Gastroesophageal sphincter (tissue), 2 donors: ENCODE measurements at regions not wholly inside any gene's neighbourhood (a gene's known extent, or its start where the extent isn't known, plus 50 kb on each side); places are given as distances from the start of the nearest gene placed in this dataset.

ENCODE experiments used
- EP300 ChIP-seq: sonication (generic); formaldehyde crosslinking; IDR thresholded peaks from one replicate; pipeline ENCODE4 v1.6.1; 2017; ENCODE audit warnings: antibody characterized with exemption, mild to moderate bottlenecking
- POLR2AphosphoS5 ChIP-seq: sonication (generic); formaldehyde crosslinking; IDR thresholded peaks from one replicate; pipeline ENCODE4 v1.6.1; 2017; ENCODE audit warnings: antibody characterized with exemption

DNA sequence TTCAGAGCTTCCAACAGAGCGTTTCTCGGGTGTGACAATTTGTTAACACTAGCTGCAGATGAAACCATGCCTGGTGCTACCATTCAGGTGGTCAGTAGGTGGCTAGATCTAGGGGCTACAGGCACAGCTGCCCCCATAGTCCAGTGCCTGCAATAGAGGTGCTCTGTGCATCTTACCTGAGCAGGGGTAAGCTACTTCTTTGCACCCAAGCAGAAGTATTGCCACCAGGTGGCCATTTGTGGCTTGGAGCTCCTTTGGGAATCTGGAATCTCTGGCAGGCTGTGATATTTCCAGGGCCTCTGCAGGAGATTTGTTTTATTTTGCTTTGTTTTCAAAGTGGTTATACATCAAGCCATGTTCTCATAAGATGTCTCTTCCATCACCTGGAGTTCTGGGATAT lies 170.7 kb upstream of the PUDP start:
- TF ChIP-seq EP300: no peak
- TF ChIP-seq POLR2AphosphoS5: no peak
